ENCODE measurements at regions not wholly inside any gene's neighbourhood (a gene's known extent, or its start where the extent isn't known, plus 50 kb on each side); places are given as distances from the start of the nearest gene placed in this dataset.
A peak's percentile ranks its signal among the peaks of the same experiment; 100 is the strongest.

GRCh38 chr3:110733045-110733444, 338.6 kb upstream of the NECTIN3 start:
- H3K36me3 ChIP-seq (ENCODE audit: control insufficient read depth in 4 of 4, insufficient read depth in 4 of 4, low read length in 3 of 4): no peaks in the 10 kb centered on the region
- WGBS (ENCODE audit: insufficient coverage): 100% methylated on average over 2 of the region's 3 CpGs
- POLR2A ChIA-PET: no interaction called here
- H3K27ac ChIP-seq (ENCODE audit: insufficient read depth in 1 of 2, low read depth in 1 of 2, low read length in 2 of 2, poor library complexity in 1 of 2, severe bottlenecking in 2 of 2): no peak overlapping the region
- no peak overlapping the region for H3K4me3 ChIP-seq (ENCODE audit: control insufficient read depth in 1 of 7, extremely low read depth in 1 of 7, insufficient read depth in 4 of 7, low read depth in 2 of 7, low read length in 6 of 7)
- H3K4me1 ChIP-seq (ENCODE audit: control extremely low read depth in 1 of 4, control insufficient read depth in 4 of 4, insufficient read depth in 4 of 4, low read length in 3 of 4): peaks cover 0 to 6% (median 1%) of the 10 kb centered on the region in 4 experiments
- no peaks in the 10 kb centered on the region for H3K27me3 ChIP-seq (replicated peaks in 2 of 5; ENCODE audit: control insufficient read depth in 4 of 5, insufficient read depth in 5 of 5, low read length in 4 of 5)
- no peak for DNase-seq
- CTCF ChIA-PET: no interaction called here
- no peaks in the 10 kb centered on the region for H3K9me3 ChIP-seq (ENCODE audit: control extremely low read depth in 1 of 5, control insufficient read depth in 4 of 5, insufficient read depth in 2 of 5, low read depth in 1 of 5, low read length in 4 of 5)

GRCh38 chr3:110734524-110734923, 337.1 kb upstream of the NECTIN3 start:
- no peak for DNase-seq
- 83% methylated on average over 3 of the region's 5 CpGs for WGBS (ENCODE audit: insufficient coverage)
- no peak overlapping the region for H3K27ac ChIP-seq (ENCODE audit: insufficient read depth in 1 of 2, low read depth in 1 of 2, low read length in 2 of 2, poor library complexity in 1 of 2, severe bottlenecking in 2 of 2)
- no peaks in the 10 kb centered on the region for H3K36me3 ChIP-seq (ENCODE audit: control insufficient read depth in 4 of 4, insufficient read depth in 4 of 4, low read length in 3 of 4)
- no peak overlapping the region for H3K4me3 ChIP-seq (ENCODE audit: control insufficient read depth in 1 of 7, extremely low read depth in 1 of 7, insufficient read depth in 4 of 7, low read depth in 2 of 7, low read length in 6 of 7)
- ChIA-PET CTCF (interaction anchor here (0.7 kb wide), 1 partner anchor 14 kb away, joined by 3 read pairs; no protein-coding TSS in a partner anchor), POLR2A (no interaction called here)
- no peaks in the 10 kb centered on the region for H3K27me3 ChIP-seq (replicated peaks in 2 of 5; ENCODE audit: control insufficient read depth in 4 of 5, insufficient read depth in 5 of 5, low read length in 4 of 5)
- H3K4me1 ChIP-seq (ENCODE audit: control extremely low read depth in 1 of 4, control insufficient read depth in 4 of 4, insufficient read depth in 4 of 4, low read length in 3 of 4): peaks cover 0 to 6% (median 1%) of the 10 kb centered on the region in 4 experiments
- no peaks in the 10 kb centered on the region for H3K9me3 ChIP-seq (ENCODE audit: control extremely low read depth in 1 of 5, control insufficient read depth in 4 of 5, insufficient read depth in 2 of 5, low read depth in 1 of 5, low read length in 4 of 5)

- Histone ChIP-seq H3K27ac (ENCODE audit: insufficient read depth in 1 of 2, low read depth in 1 of 2, low read length in 2 of 2, poor library complexity in 1 of 2, severe bottlenecking in 2 of 2) (no peak overlapping the region), H3K27me3 (replicated peaks in 2 of 5; ENCODE audit: control insufficient read depth in 4 of 5, insufficient read depth in 5 of 5, low read length in 4 of 5) (no peaks in the 10 kb centered on the region), H3K4me3 (ENCODE audit: control insufficient read depth in 1 of 7, extremely low read depth in 1 of 7, insufficient read depth in 4 of 7, low read depth in 2 of 7, low read length in 6 of 7) (no peak overlapping the region), H3K36me3 (ENCODE audit: control insufficient read depth in 4 of 4, insufficient read depth in 4 of 4, low read length in 3 of 4) (no peaks in the 10 kb centered on the region), H3K4me1 (ENCODE audit: control extremely low read depth in 1 of 4, control insufficient read depth in 4 of 4, insufficient read depth in 4 of 4, low read length in 3 of 4) (peaks cover 0 to 3% (median 1%) of the 10 kb centered on the region in 4 experiments), H3K9me3 (ENCODE audit: control extremely low read depth in 1 of 5, control insufficient read depth in 4 of 5, insufficient read depth in 2 of 5, low read depth in 1 of 5, low read length in 4 of 5) (peaks cover 0 to 1% (median 0%) of the 10 kb centered on the region in 5 experiments)
- peak in 2 of 3 donors; percentile 8 to 32 for DNase-seq
- no CpG with 5 or more reads among the region's 1 CpG for WGBS (ENCODE audit: insufficient coverage)
- ChIA-PET POLR2A (interaction anchor here (0.9 kb wide), 1 partner anchor 17 kb away, joined by 3 read pairs; no protein-coding TSS in a partner anchor), CTCF (no interaction called here)
These were observed 335.3 kb upstream of the NECTIN3 start for GRCh38 chr3:110736332-110736731.

- Histone ChIP-seq H3K36me3 (ENCODE audit: control insufficient read depth in 4 of 4, insufficient read depth in 4 of 4, low read length in 3 of 4) (no peaks in the 10 kb centered on the region), H3K4me1 (ENCODE audit: control extremely low read depth in 1 of 4, control insufficient read depth in 4 of 4, insufficient read depth in 4 of 4, low read length in 3 of 4) (peaks cover 0 to 3% (median 1%) of the 10 kb centered on the region in 4 experiments), H3K4me3 (ENCODE audit: control insufficient read depth in 1 of 7, extremely low read depth in 1 of 7, insufficient read depth in 4 of 7, low read depth in 2 of 7, low read length in 6 of 7) (no peak overlapping the region), H3K27ac (ENCODE audit: insufficient read depth in 1 of 2, low read depth in 1 of 2, low read length in 2 of 2, poor library complexity in 1 of 2, severe bottlenecking in 2 of 2) (no peak overlapping the region), H3K27me3 (replicated peaks in 2 of 5; ENCODE audit: control insufficient read depth in 4 of 5, insufficient read depth in 5 of 5, low read length in 4 of 5) (no peaks in the 10 kb centered on the region), H3K9me3 (ENCODE audit: control extremely low read depth in 1 of 5, control insufficient read depth in 4 of 5, insufficient read depth in 2 of 5, low read depth in 1 of 5, low read length in 4 of 5) (peaks cover 0 to 1% (median 0%) of the 10 kb centered on the region in 5 experiments)
- CTCF ChIA-PET: no interaction called here
- DNase-seq: no peak
- no CpG with 5 or more reads among the region's 1 CpG for WGBS (ENCODE audit: insufficient coverage)
- POLR2A ChIA-PET: no interaction called here
These were observed 333.1 kb upstream of the NECTIN3 start for GRCh38 chr3:110738531-110738930.

GRCh38 chr3:110741891-110742290, 329.7 kb upstream of the NECTIN3 start:
- WGBS (ENCODE audit: insufficient coverage): 93% methylated on average over 2 of the region's 3 CpGs
- CTCF ChIA-PET: no interaction called here
- no peaks in the 10 kb centered on the region for H3K27me3 ChIP-seq (replicated peaks in 2 of 5; ENCODE audit: control insufficient read depth in 4 of 5, insufficient read depth in 5 of 5, low read length in 4 of 5)
- H3K27ac ChIP-seq (ENCODE audit: insufficient read depth in 1 of 2, low read depth in 1 of 2, low read length in 2 of 2, poor library complexity in 1 of 2, severe bottlenecking in 2 of 2): no peak overlapping the region
- no peak for DNase-seq
- POLR2A ChIA-PET: no interaction called here
- no peaks in the 10 kb centered on the region for H3K36me3 ChIP-seq (ENCODE audit: control insufficient read depth in 4 of 4, insufficient read depth in 4 of 4, low read length in 3 of 4)
- no peaks in the 10 kb centered on the region for H3K4me1 ChIP-seq (ENCODE audit: control extremely low read depth in 1 of 4, control insufficient read depth in 4 of 4, insufficient read depth in 4 of 4, low read length in 3 of 4)
- no peak overlapping the region for H3K4me3 ChIP-seq (ENCODE audit: control insufficient read depth in 1 of 7, extremely low read depth in 1 of 7, insufficient read depth in 4 of 7, low read depth in 2 of 7, low read length in 6 of 7)
- peaks cover 0 to 1% (median 0%) of the 10 kb centered on the region in 5 experiments for H3K9me3 ChIP-seq (ENCODE audit: control extremely low read depth in 1 of 5, control insufficient read depth in 4 of 5, insufficient read depth in 2 of 5, low read depth in 1 of 5, low read length in 4 of 5)

- CTCF ChIA-PET: no interaction called here
- H3K4me1 ChIP-seq (ENCODE audit: control extremely low read depth in 1 of 4, control insufficient read depth in 4 of 4, insufficient read depth in 4 of 4, low read length in 3 of 4): no peaks in the 10 kb centered on the region
- WGBS (ENCODE audit: insufficient coverage): 67% methylated on average over 1 of the region's 1 CpG
These were observed 328.4 kb upstream of the NECTIN3 start for GRCh38 chr3:110743202-110743601.

GRCh38 chr3:110743984-110744383, 327.6 kb upstream of the NECTIN3 start:
- ChIA-PET CTCF (no interaction called here), POLR2A (no interaction called here)
- Histone ChIP-seq H3K4me3 (ENCODE audit: control insufficient read depth in 1 of 7, extremely low read depth in 1 of 7, insufficient read depth in 4 of 7, low read depth in 2 of 7, low read length in 6 of 7) (no peak overlapping the region), H3K4me1 (ENCODE audit: control extremely low read depth in 1 of 4, control insufficient read depth in 4 of 4, insufficient read depth in 4 of 4, low read length in 3 of 4) (no peaks in the 10 kb centered on the region), H3K27me3 (replicated peaks in 2 of 5; ENCODE audit: control insufficient read depth in 4 of 5, insufficient read depth in 5 of 5, low read length in 4 of 5) (no peaks in the 10 kb centered on the region), H3K27ac (ENCODE audit: insufficient read depth in 1 of 2, low read depth in 1 of 2, low read length in 2 of 2, poor library complexity in 1 of 2, severe bottlenecking in 2 of 2) (no peak overlapping the region), H3K9me3 (ENCODE audit: control extremely low read depth in 1 of 5, control insufficient read depth in 4 of 5, insufficient read depth in 2 of 5, low read depth in 1 of 5, low read length in 4 of 5) (peaks cover 0 to 1% (median 0%) of the 10 kb centered on the region in 5 experiments), H3K36me3 (ENCODE audit: control insufficient read depth in 4 of 4, insufficient read depth in 4 of 4, low read length in 3 of 4) (no peaks in the 10 kb centered on the region)
- no peak for DNase-seq

More at GRCh38 chr3:110743202-110743601, 328.4 kb upstream of the NECTIN3 start:
- POLR2A ChIA-PET: no interaction called here
- no peaks in the 10 kb centered on the region for H3K27me3 ChIP-seq (replicated peaks in 2 of 5; ENCODE audit: control insufficient read depth in 4 of 5, insufficient read depth in 5 of 5, low read length in 4 of 5)
- H3K27ac ChIP-seq (ENCODE audit: insufficient read depth in 1 of 2, low read depth in 1 of 2, low read length in 2 of 2, poor library complexity in 1 of 2, severe bottlenecking in 2 of 2): no peak overlapping the region
- peaks cover 0 to 1% (median 0%) of the 10 kb centered on the region in 5 experiments for H3K9me3 ChIP-seq (ENCODE audit: control extremely low read depth in 1 of 5, control insufficient read depth in 4 of 5, insufficient read depth in 2 of 5, low read depth in 1 of 5, low read length in 4 of 5)
- H3K36me3 ChIP-seq (ENCODE audit: control insufficient read depth in 4 of 4, insufficient read depth in 4 of 4, low read length in 3 of 4): no peaks in the 10 kb centered on the region
- H3K4me3 ChIP-seq (ENCODE audit: control insufficient read depth in 1 of 7, extremely low read depth in 1 of 7, insufficient read depth in 4 of 7, low read depth in 2 of 7, low read length in 6 of 7): no peak overlapping the region
- no peak for DNase-seq

Data from common myeloid progenitor, CD34-positive (primary cell).